AG09319 (cell line): ENCODE measurements at regions not wholly inside any gene's neighbourhood (a gene's known extent, or its start where the extent isn't known, plus 50 kb on each side); places are given as distances from the start of the nearest gene placed in this dataset.

Experiments
- DNase-seq: peaks from one replicate; pipeline ENCODE4 v3.0.0-alpha.2; 2010; ENCODE audit warnings: low read depth; ENCODE audit errors: extremely low read depth
- TF ChIP-seq, protein P1 (sequence below): IDR thresholded peaks from 2 replicates; pipeline ENCODE4 v1.5.1; 2011; ENCODE audit warnings: low read depth, mild to moderate bottlenecking, inconsistent platforms, low read length, moderate library complexity

DNA sequence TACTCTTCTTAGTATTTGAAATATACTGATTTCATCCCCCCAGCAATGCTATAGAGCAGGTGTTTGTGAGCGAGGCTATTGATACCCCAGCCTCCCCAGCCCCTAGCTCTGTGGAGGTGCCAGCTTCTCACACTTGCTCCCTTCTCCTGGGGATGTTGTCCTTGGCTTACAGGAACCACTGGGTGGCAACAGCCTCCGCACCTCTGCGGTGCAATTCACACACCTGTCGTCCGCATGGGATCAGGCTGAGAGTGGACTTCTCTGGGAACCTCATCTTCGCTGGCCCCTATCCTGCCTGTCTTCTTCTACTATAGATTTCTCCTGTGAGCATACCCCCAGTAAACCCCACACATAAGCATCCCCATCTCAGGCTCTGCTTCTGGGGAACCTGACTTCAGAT is 103.9 kb upstream of the SLC6A11 start:
- TF ChIP-seq, protein P1, sequence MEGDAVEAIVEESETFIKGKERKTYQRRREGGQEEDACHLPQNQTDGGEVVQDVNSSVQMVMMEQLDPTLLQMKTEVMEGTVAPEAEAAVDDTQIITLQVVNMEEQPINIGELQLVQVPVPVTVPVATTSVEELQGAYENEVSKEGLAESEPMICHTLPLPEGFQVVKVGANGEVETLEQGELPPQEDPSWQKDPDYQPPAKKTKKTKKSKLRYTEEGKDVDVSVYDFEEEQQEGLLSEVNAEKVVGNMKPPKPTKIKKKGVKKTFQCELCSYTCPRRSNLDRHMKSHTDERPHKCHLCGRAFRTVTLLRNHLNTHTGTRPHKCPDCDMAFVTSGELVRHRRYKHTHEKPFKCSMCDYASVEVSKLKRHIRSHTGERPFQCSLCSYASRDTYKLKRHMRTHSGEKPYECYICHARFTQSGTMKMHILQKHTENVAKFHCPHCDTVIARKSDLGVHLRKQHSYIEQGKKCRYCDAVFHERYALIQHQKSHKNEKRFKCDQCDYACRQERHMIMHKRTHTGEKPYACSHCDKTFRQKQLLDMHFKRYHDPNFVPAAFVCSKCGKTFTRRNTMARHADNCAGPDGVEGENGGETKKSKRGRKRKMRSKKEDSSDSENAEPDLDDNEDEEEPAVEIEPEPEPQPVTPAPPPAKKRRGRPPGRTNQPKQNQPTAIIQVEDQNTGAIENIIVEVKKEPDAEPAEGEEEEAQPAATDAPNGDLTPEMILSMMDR, result no peak

DNA sequence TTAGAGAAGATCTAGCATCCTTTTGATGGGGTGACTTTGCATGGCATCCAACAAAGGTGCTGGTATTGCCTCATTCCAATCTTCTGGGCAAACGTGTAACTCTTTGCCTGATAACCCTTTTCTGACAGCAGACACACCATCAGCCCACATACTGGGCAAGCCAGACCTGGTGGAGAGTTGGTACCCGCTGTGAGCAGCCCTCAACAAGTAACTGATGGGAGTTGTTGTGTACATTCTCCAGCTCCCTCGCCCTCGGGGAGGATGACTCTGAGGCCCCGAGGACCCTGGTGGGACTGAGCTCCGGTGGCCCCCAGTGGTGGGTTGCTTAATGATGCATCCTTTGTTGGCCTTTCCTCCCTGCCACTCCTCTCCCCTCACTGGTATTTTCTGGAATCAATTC is 102.4 kb upstream of the SLC6A11 start:
- TF ChIP-seq, protein P1, result no peak
- DNase-seq, result no peak

More for the DNA sequence above, 103.9 kb upstream of the SLC6A11 start:
- no peak for DNase-seq

DNA sequence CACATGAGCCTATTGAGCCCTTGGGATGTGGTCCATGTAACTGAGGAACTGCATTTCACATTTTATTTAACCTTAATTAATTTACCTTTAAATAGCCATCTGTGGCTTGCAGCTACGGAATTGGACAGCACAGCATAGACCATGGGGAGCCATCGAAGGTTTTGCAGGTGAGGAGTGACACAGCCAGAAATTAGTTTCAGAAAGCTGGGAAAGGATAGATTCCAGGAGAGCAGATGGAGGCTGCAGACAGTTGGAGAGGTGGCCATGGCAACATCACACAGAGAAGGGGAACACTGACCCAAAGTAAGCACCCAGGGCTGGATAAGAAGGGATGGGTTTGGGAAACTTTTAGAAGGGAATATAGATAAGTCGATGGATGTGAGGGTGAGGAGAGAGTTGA is 100.1 kb upstream of the SLC6A11 start:
- TF ChIP-seq, protein P1, result no peak
- no peak for DNase-seq

DNA sequence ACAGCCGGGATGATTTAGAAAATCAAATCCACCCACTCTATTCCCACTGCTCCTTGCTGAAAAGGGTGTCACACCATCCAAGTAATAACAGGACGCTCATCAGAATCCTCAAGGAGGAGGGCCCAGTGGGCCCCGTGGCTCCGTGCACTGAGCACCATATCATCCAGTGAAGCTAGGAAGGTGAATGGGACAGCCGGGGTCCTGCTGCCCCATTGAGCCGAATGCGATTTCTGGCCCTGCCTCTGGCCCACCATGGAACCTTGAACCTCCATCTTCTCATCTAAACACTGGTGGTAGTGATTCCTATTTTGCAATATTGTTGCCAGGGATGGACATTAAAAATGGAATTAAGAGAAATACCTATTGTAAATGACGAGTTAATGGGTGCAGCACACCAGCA is 99.1 kb upstream of the SLC6A11 start:
- TF ChIP-seq, protein P1, result no peak

DNA sequence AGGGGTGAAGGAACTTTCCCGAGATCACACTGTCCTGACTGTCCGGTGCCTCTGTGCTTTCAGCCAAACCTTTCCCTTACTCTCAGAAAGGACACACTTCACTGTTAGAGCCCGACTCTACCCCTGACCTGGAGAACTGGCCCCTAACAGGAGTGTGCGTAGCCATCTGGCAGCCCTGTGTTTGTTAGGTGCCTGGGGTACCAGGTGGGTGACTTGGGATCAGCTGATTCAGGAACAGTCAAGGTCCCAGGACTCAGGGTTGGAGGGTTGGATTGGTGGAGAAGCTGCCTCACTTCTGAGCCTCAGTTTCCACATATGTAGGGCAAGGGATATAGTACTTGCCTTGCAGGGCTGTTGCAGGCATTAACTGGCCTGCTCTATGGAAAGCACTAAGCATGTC is 98.3 kb upstream of the SLC6A11 start:
- TF ChIP-seq, protein P1, result no peak
- DNase-seq, result no peak

More for the DNA sequence above, 99.1 kb upstream of the SLC6A11 start:
- no peak for DNase-seq

DNA sequence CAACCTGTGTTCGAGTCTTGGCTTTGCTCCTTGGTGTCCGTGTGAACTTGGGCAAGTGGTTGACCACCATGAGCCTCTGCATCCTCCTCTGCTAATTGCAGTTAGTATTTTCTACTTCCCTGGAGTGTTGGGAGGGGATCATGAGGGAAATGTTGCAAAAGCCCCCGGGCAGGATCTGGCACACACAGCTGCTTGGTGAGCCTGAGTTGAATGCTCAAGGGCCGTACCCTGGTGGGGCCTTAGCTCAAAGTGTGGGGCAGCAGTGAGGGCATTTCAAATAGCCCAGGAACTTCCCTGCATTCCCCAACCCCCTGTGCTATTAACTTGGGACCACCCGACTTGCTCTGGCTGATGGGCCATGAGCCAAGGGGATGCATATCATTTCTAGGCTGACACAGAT is 94.9 kb upstream of the SLC6A11 start:
- no peak for DNase-seq

DNA sequence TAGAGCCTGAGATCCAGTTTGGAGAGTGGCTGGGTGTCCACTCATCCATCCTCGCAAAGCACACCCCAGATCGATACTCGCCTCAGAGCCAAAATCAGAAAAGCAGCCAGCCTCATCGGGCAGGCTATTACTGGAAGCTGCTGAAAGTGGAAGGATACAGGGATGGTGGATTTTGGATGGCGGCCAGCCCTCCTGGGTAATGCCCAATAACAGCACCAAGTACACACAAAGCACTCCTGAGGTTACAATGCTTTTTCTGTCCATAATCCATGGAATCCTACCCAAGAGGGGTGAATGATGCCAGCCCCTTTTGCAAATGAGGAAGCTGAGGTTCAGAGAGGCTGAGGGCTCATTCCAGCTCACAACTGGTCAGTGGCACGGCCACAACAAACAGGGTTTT is 93.1 kb upstream of the SLC6A11 start:
- TF ChIP-seq, protein P1, result no peak
- no peak for DNase-seq

More for the DNA sequence above, 94.9 kb upstream of the SLC6A11 start:
- TF ChIP-seq, protein P1, result no peak

DNA sequence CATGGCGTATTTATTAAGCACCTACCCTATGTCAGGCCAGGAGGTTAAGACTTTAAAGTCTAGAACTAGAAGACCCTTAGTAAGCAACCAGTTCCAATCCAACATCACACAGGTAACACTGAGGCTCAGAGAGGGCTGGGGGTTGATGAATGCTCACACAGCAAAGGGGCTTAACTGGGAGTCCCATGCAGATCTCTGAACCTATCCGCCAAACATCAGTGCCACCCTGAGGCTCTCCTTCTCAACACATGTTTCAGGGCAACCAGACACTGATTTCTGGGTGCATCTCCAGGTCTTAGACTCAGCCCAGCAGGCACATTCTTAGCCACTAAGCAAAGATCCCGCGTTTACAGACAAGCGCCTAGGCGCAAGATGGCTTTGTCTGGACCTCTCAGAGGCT is 92.0 kb upstream of the SLC6A11 start:
- no peak for DNase-seq
- TF ChIP-seq, protein P1, result no peak
